Endodermal cell (in vitro differentiated cells): ENCODE measurements at regions not wholly inside any gene's neighbourhood (a gene's known extent, or its start where the extent isn't known, plus 50 kb on each side); places are given as distances from the start of the nearest gene placed in this dataset.
"Not testable (repeated sequence)": the region's sequence is repeated elsewhere in the genome, so short reads cannot be mapped to it uniquely, and the experiment has no call there.

Experiments used
- DNase-seq: peaks from one replicate; pipeline ENCODE4 v3.0.0-alpha.2; 2017
- H3K27ac ChIP-seq: 2 replicates; pipeline ENCODE4 v1.5.1; 2013; ENCODE audit warnings: mild to moderate bottlenecking, low read depth, low read length, moderate library complexity
- H3K27me3 ChIP-seq: 2 replicates; pipeline ENCODE4 v1.6.1; 2013; ENCODE audit warnings: mild to moderate bottlenecking, low read length, moderate library complexity; ENCODE audit not compliant: insufficient read depth, control insufficient read depth, poor library complexity, severe bottlenecking
- H3K36me3 ChIP-seq: 2 replicates; pipeline ENCODE4 v1.7.0; 2013; ENCODE audit warnings: mild to moderate bottlenecking, low read length, moderate library complexity; ENCODE audit not compliant: control insufficient read depth, insufficient read depth
- H3K4me1 ChIP-seq: one replicate; pipeline ENCODE4 v1.7.0; 2013; ENCODE audit warnings: low read length; ENCODE audit not compliant: control insufficient read depth, insufficient read depth
- H3K4me3 ChIP-seq: 2 replicates; pipeline ENCODE4 v1.5.1; 2013; ENCODE audit warnings: mild to moderate bottlenecking, low read length, moderate library complexity
- H3K9ac ChIP-seq: 2 replicates; pipeline ENCODE4 v1.6.1; 2013; ENCODE audit warnings: mild to moderate bottlenecking, low read length, moderate library complexity; ENCODE audit not compliant: poor library complexity, severe bottlenecking; ENCODE audit errors: extremely low read depth
- H3K9me3 ChIP-seq: 2 replicates; pipeline ENCODE4 v1.6.1; 2013; ENCODE audit warnings: mild to moderate bottlenecking, low read length, moderate library complexity; ENCODE audit not compliant: control insufficient read depth
- H3K27ac Mint-ChIP-seq: 2 replicates; pipeline ENCODE4 v1.8.0; 2020; ENCODE audit warnings: mixed read lengths
- H3K27me3 Mint-ChIP-seq: 2 replicates; pipeline ENCODE4 v1.8.0; 2021; ENCODE audit warnings: mild to moderate bottlenecking, mixed read lengths; ENCODE audit not compliant: insufficient read depth
- H3K36me3 Mint-ChIP-seq: 2 replicates; pipeline ENCODE4 v1.8.0; 2020; ENCODE audit warnings: low read depth, mixed read lengths
- H3K4me1 Mint-ChIP-seq: 2 replicates; pipeline ENCODE4 v1.8.0; 2020; ENCODE audit warnings: mixed read lengths
- H3K4me3 Mint-ChIP-seq: 2 replicates; pipeline ENCODE4 v1.8.0; 2020; ENCODE audit warnings: mild to moderate bottlenecking, moderate library complexity, mixed read lengths
- H3K9me3 Mint-ChIP-seq: 2 replicates; pipeline ENCODE4 v1.8.0; 2020; ENCODE audit warnings: mild to moderate bottlenecking, mixed read lengths
- CTCF ChIP-seq: fragments of 200-600 bp; sonication (generic); conservative IDR thresholded peaks from 2 replicates; pipeline ENCODE4 v1.5.0; 2021; ENCODE audit warnings: antibody characterized with exemption, mild to moderate bottlenecking
- WGBS, 2 experiments: methylation state at CpG; one replicate each; pipeline versions ENCODE4 v1.1.5 to v1.1.7; 2013; ENCODE audit warnings: missing lambda C conversion rate in 2 of 2, mixed read lengths in 1 of 2; ENCODE audit not compliant: insufficient coverage in 1 of 2, insufficient read length in 1 of 2; 5-methylcytosine and 5-hydroxymethylcytosine counted together

- Mint-ChIP-seq H3K4me1 (peaks cover 6% of the 10 kb centered on the region), H3K27me3 (no peaks in the 10 kb centered on the region), H3K9me3 (peaks cover 2% of the 10 kb centered on the region), H3K4me3 (no peak overlapping the region), H3K36me3 (no peaks in the 10 kb centered on the region), H3K27ac (no peak overlapping the region)
- Histone ChIP-seq H3K9me3 (no peaks in the 10 kb centered on the region), H3K9ac (no peak overlapping the region), H3K4me1 (no peaks in the 10 kb centered on the region), H3K27ac (no peak overlapping the region), H3K4me3 (no peak overlapping the region), H3K36me3 (no peaks in the 10 kb centered on the region), H3K27me3 (no peaks in the 10 kb centered on the region)
- no peak for DNase-seq
- TF ChIP-seq CTCF, result no peak
Observed at GRCh38 chr16:63876103-63876502, 1245.8 kb downstream of the CDH11 start.

GRCh38 chr16:63860700-63861099, 1261.2 kb downstream of the CDH11 start:
- not testable (repeated sequence) for DNase-seq, H3K36me3 Mint-ChIP-seq, H3K27me3 ChIP-seq, H3K4me3 Mint-ChIP-seq, H3K4me1 Mint-ChIP-seq, H3K4me1 ChIP-seq, H3K27me3 Mint-ChIP-seq, H3K4me3 ChIP-seq, H3K9ac ChIP-seq, H3K27ac Mint-ChIP-seq, H3K36me3 ChIP-seq, H3K9me3 ChIP-seq, H3K27ac ChIP-seq, H3K9me3 Mint-ChIP-seq
- 96% methylated on average over 20 of the region's 20 CpGs; no CpG with 5 or more reads in 1 of the 2 experiments for WGBS, 2 experiments

- H3K27me3 ChIP-seq, result no peaks in the 10 kb centered on the region
- no peaks in the 10 kb centered on the region for H3K4me1 ChIP-seq
- no peak overlapping the region for H3K27ac ChIP-seq
- Mint-ChIP-seq H3K36me3 (no peaks in the 10 kb centered on the region), H3K4me3 (no peak overlapping the region), H3K4me1 (no peaks in the 10 kb centered on the region), H3K27ac (no peak overlapping the region), H3K27me3 (no peaks in the 10 kb centered on the region), H3K9me3 (no peaks in the 10 kb centered on the region)
- H3K4me3 ChIP-seq, result no peak overlapping the region
- no peaks in the 10 kb centered on the region for H3K36me3 ChIP-seq
- DNase-seq, result no peak
- WGBS, 2 experiments, result 88% methylated on average over 1 of the region's 1 CpG; no CpG with 5 or more reads in 1 of the 2 experiments
- no peaks in the 10 kb centered on the region for H3K9me3 ChIP-seq
- TF ChIP-seq CTCF, result no peak
- no peak overlapping the region for H3K9ac ChIP-seq
Observed at GRCh38 chr16:63856537-63856936, 1265.3 kb downstream of the CDH11 start.

- Mint-ChIP-seq H3K27me3 (no peaks in the 10 kb centered on the region), H3K4me3 (no peak overlapping the region), H3K4me1 (no peaks in the 10 kb centered on the region), H3K36me3 (no peaks in the 10 kb centered on the region), H3K9me3 (no peaks in the 10 kb centered on the region), H3K27ac (no peak overlapping the region)
- 96 to 100% methylated on average over 1 to 3 of the region's 3 CpGs for WGBS, 2 experiments
- Histone ChIP-seq H3K4me1 (no peaks in the 10 kb centered on the region), H3K36me3 (no peaks in the 10 kb centered on the region), H3K27ac (no peak overlapping the region), H3K4me3 (no peak overlapping the region), H3K9ac (no peak overlapping the region), H3K27me3 (no peaks in the 10 kb centered on the region), H3K9me3 (no peaks in the 10 kb centered on the region)
- no peak for DNase-seq
- TF ChIP-seq CTCF, result no peak
Observed at GRCh38 chr16:63850979-63851378, 1270.9 kb downstream of the CDH11 start.
